WTC11 (cell line): ENCODE measurements at regions not wholly inside any gene's neighbourhood (a gene's known extent, or its start where the extent isn't known, plus 50 kb on each side); places are given as distances from the start of the nearest gene placed in this dataset.

Experiments
- CTCF ChIP-seq: fragments of 200-600 bp; IDR thresholded peaks from 2 replicates; pipeline ENCODE4 v1.8.0; 2022; ENCODE audit warnings: antibody characterized with exemption
- ESRRA ChIP-seq: sonication (generic); formaldehyde crosslinking; IDR thresholded peaks from 2 replicates; pipeline ENCODE4 v1.8.1; 2022; ENCODE audit warnings: mild to moderate bottlenecking, missing genetic modification reagents, borderline replicate concordance
- ZNF263 ChIP-seq: sonication (generic); formaldehyde crosslinking; IDR thresholded peaks from 2 replicates; pipeline ENCODE4 v1.8.1; 2022; ENCODE audit warnings: low read depth, mild to moderate bottlenecking, moderate library complexity, missing genetic modification reagents

GRCh38 chr2:2960441-2961133, 417.0 kb downstream of the EIPR1 start:
- no peak for TF ChIP-seq ZNF263 (CRISPR knock-in tag)
- TF ChIP-seq ESRRA (CRISPR knock-in tag), result no peak
- no peak for TF ChIP-seq CTCF
